Fibroblast of lung (primary cell): ENCODE measurements at regions not wholly inside any gene's neighbourhood (a gene's known extent, or its start where the extent isn't known, plus 50 kb on each side); places are given as distances from the start of the nearest gene placed in this dataset.

Experiments used
- DNase-seq, 2 donors: peaks; one replicate each; pipeline versions ENCODE4 v3.0.0 to v3.0.0-alpha.2; 2010; ENCODE audit warnings: low read depth in 2 of 2
- H2AFZ ChIP-seq: 2 replicates; pipeline ENCODE4 v1.5.1; 2012; ENCODE audit warnings: low read length, control low read depth, inconsistent platforms
- H3K27ac ChIP-seq: 2 replicates; pipeline ENCODE4 v1.5.1; 2011; ENCODE audit warnings: low read length, control low read depth; ENCODE audit not compliant: insufficient read depth
- H3K27me3 ChIP-seq: 2 replicates; pipeline ENCODE4 v1.5.1; 2011; ENCODE audit warnings: mild to moderate bottlenecking, low read length; ENCODE audit not compliant: control insufficient read depth, insufficient read depth
- H3K36me3 ChIP-seq: 2 replicates; pipeline ENCODE4 v1.5.1; 2011; ENCODE audit warnings: low read length; ENCODE audit not compliant: control insufficient read depth, insufficient read depth
- H3K4me1 ChIP-seq: 2 replicates; pipeline ENCODE4 v1.5.1; 2011; ENCODE audit warnings: low read length; ENCODE audit not compliant: control insufficient read depth, insufficient read depth; ENCODE audit errors: extremely low read depth
- H3K4me2 ChIP-seq: 2 replicates; pipeline ENCODE4 v1.5.1; 2011; ENCODE audit warnings: low read length, control low read depth; ENCODE audit not compliant: insufficient read depth; ENCODE audit errors: extremely low read depth
- H3K4me3 ChIP-seq, 4 experiments: fragments of 200-600 bp in 1 of 4; sonication (generic) in 1 of 4; replicated peaks in 1 of 4; 2 replicates each; pipeline ENCODE4 v1.5.1; 2011 to 2016; ENCODE audit warnings: low read length in 4 of 4, low read depth in 3 of 4, mild to moderate bottlenecking in 3 of 4, control low read depth in 2 of 4, inconsistent platforms in 1 of 4, mixed read lengths in 1 of 4; ENCODE audit not compliant: insufficient read depth in 1 of 4; ENCODE audit errors: control extremely low read depth in 1 of 4
- H3K79me2 ChIP-seq: 2 replicates; pipeline ENCODE4 v1.5.1; 2012; ENCODE audit warnings: mild to moderate bottlenecking, low read length, inconsistent platforms; ENCODE audit not compliant: control insufficient read depth, insufficient read depth
- H3K9ac ChIP-seq: 2 replicates; pipeline ENCODE4 v1.5.1; 2011; ENCODE audit warnings: mild to moderate bottlenecking, low read length, control low read depth; ENCODE audit not compliant: insufficient read depth
- H3K9me3 ChIP-seq: 2 replicates; pipeline ENCODE4 v1.5.1; 2012; ENCODE audit warnings: low read depth, low read length; ENCODE audit not compliant: control insufficient read depth, insufficient read depth
- H4K20me1 ChIP-seq: 2 replicates; pipeline ENCODE4 v1.5.1; 2011; ENCODE audit warnings: low read length; ENCODE audit not compliant: control insufficient read depth, insufficient read depth; ENCODE audit errors: extremely low read depth
- CTCF ChIP-seq, 2 donors: IDR thresholded peaks in 1 of 2; conservative IDR thresholded peaks in 1 of 2; 1 replicate in 1 of 2; 2 replicates in 1 of 2; pipeline ENCODE4 v1.5.1; 2011 to 2012; ENCODE audit warnings: low read length in 2 of 2, control low read depth in 1 of 2, inconsistent platforms in 1 of 2, low read depth in 1 of 2, mild to moderate bottlenecking in 1 of 2
- EZH2 ChIP-seq: IDR thresholded peaks from 2 replicates; pipeline ENCODE4 v1.5.1; 2012; ENCODE audit warnings: low read length, control low read depth, mild to moderate bottlenecking; ENCODE audit errors: missing control alignments

GRCh38 chr16:85182774-85183173 lies 70.5 kb upstream of the CIBAR2 start:
- Histone ChIP-seq H3K4me3 (no peak overlapping the region), H3K36me3 (peaks cover 9% of the 10 kb centered on the region), H3K9ac (no peak overlapping the region), H3K4me1 (peaks cover 3% of the 10 kb centered on the region), H3K27ac (no peak overlapping the region), H3K4me2 (no peak overlapping the region), H4K20me1 (no peaks in the 10 kb centered on the region), H3K27me3 (no peaks in the 10 kb centered on the region), H3K79me2 (peaks cover 46% of the 10 kb centered on the region), H2AFZ (no peak overlapping the region), H3K9me3 (no peaks in the 10 kb centered on the region)
- no peak for DNase-seq
- no peak for TF ChIP-seq CTCF (conservative IDR thresholded peaks at IDR 0.05 in 1 of 2, IDR thresholded peaks at IDR 0.05 in 1 of 2; ENCODE audit: low read depth in 1 of 2, low read length in 2 of 2)
- no peak for TF ChIP-seq EZH2

- Histone ChIP-seq H3K4me1 (peaks cover 3% of the 10 kb centered on the region), H3K27ac (no peak overlapping the region), H3K36me3 (peaks cover 11% of the 10 kb centered on the region), H3K4me2 (no peak overlapping the region), H4K20me1 (no peaks in the 10 kb centered on the region), H3K27me3 (no peaks in the 10 kb centered on the region), H3K9ac (no peak overlapping the region), H3K4me3 (no peak overlapping the region), H3K9me3 (no peaks in the 10 kb centered on the region), H3K79me2 (peaks cover 42% of the 10 kb centered on the region), H2AFZ (no peak overlapping the region)
- DNase-seq, result no peak
- TF ChIP-seq EZH2 (no peak), CTCF (conservative IDR thresholded peaks at IDR 0.05 in 1 of 2, IDR thresholded peaks at IDR 0.05 in 1 of 2; ENCODE audit: low read depth in 1 of 2, low read length in 2 of 2) (no peak)
These were observed 71.3 kb upstream of the CIBAR2 start for GRCh38 chr16:85183564-85183963.

- H3K9me3 ChIP-seq, result no peaks in the 10 kb centered on the region
- H3K36me3 ChIP-seq, result peaks cover 11% of the 10 kb centered on the region
- H3K9ac ChIP-seq, result no peak overlapping the region
- no peaks in the 10 kb centered on the region for H3K27me3 ChIP-seq
- no peak overlapping the region for H3K27ac ChIP-seq
- TF ChIP-seq CTCF (conservative IDR thresholded peaks at IDR 0.05 in 1 of 2, IDR thresholded peaks at IDR 0.05 in 1 of 2; ENCODE audit: low read depth in 1 of 2, low read length in 2 of 2), result no peak
- no peak for TF ChIP-seq EZH2
- peaks cover 41% of the 10 kb centered on the region for H3K79me2 ChIP-seq
- no peak for DNase-seq
- H3K4me3 ChIP-seq, result no peak overlapping the region
- H4K20me1 ChIP-seq, result no peaks in the 10 kb centered on the region
- peaks cover 3% of the 10 kb centered on the region for H3K4me1 ChIP-seq
- H2AFZ ChIP-seq, result no peak overlapping the region
- no peak overlapping the region for H3K4me2 ChIP-seq
These were observed 72.1 kb upstream of the CIBAR2 start for GRCh38 chr16:85184404-85184803.
